ENCODE measurements at regions not wholly inside any gene's neighbourhood (a gene's known extent, or its start where the extent isn't known, plus 50 kb on each side); places are given as distances from the start of the nearest gene placed in this dataset.

- TF ChIP-seq USF2 (IDR thresholded peaks at IDR 0.05) = no peak
- TF ChIP-seq CBX8 (IDR thresholded peaks at IDR 0.05) = no peak
- TF ChIP-seq POLR2A (IDR thresholded peaks at IDR 0.05; ENCODE audit: low read length) = no peak
- no peak for TF ChIP-seq CHD2 (IDR thresholded peaks at IDR 0.05; ENCODE audit: low read length, partially characterized antibody)
- no peak for TF ChIP-seq CTCF (IDR thresholded peaks at IDR 0.05)
- TF ChIP-seq CHD4 (IDR thresholded peaks at IDR 0.05; ENCODE audit: borderline replicate concordance) = no peak
These were observed 307.6 kb upstream of the CTSO start for GRCh38 chr4:156261230-156261629.

All from A549 (cell line).